ENCODE measurements at regions not wholly inside any gene's neighbourhood (a gene's known extent, or its start where the extent isn't known, plus 50 kb on each side); places are given as distances from the start of the nearest gene placed in this dataset.
"Not testable (repeated sequence)": the region's sequence is repeated elsewhere in the genome, so short reads cannot be mapped to it uniquely, and the experiment has no call there.

- Histone ChIP-seq H3K9ac (no peak overlapping the region), H3K4me1 (ENCODE audit: low read depth, poor library complexity, severe bottlenecking) (no peaks in the 10 kb centered on the region), H3K27me3 (ENCODE audit: insufficient read depth, low read depth) (no peaks in the 10 kb centered on the region), H4K20me1 (ENCODE audit: insufficient read depth) (no peaks in the 10 kb centered on the region), H3K79me2 (ENCODE audit: insufficient read depth, low read depth) (no peaks in the 10 kb centered on the region), H3K4me3 (IDR thresholded peaks at IDR 0.05; ENCODE audit: insufficient read depth, low read depth, low read length) (no peak overlapping the region), H3K36me3 (ENCODE audit: insufficient read depth) (no peaks in the 10 kb centered on the region), H3K27ac (no peak overlapping the region), H2AFZ (ENCODE audit: low read depth) (no peak overlapping the region), H3K4me2 (no peak overlapping the region)
- no peak for TF ChIP-seq CTCF (conservative IDR thresholded peaks at IDR 0.05; ENCODE audit: low read depth, low read length)
Observed at GRCh38 chr1:143748906-143749305, 222.9 kb downstream of the FAM72C start.

GRCh38 chr1:143736562-143736961, 235.2 kb downstream of the FAM72C start:
- H3K4me1 ChIP-seq (ENCODE audit: low read depth, poor library complexity, severe bottlenecking), result no peaks in the 10 kb centered on the region
- no peaks in the 10 kb centered on the region; the same call in 1 of the 2 replicates for H3K27me3 ChIP-seq (ENCODE audit: insufficient read depth, low read depth)

GRCh38 chr1:143735764-143736461, 235.9 kb downstream of the FAM72C start:
- no peak overlapping the region for H3K4me3 ChIP-seq (IDR thresholded peaks at IDR 0.05; ENCODE audit: insufficient read depth, low read depth, low read length)
- H3K27ac ChIP-seq, result no peak overlapping the region

More at GRCh38 chr1:143736562-143736961, 235.2 kb downstream of the FAM72C start:
- Histone ChIP-seq H3K4me2 (no peak overlapping the region), H4K20me1 (ENCODE audit: insufficient read depth) (no peaks in the 10 kb centered on the region), H3K4me3 (IDR thresholded peaks at IDR 0.05; ENCODE audit: insufficient read depth, low read depth, low read length) (no peak overlapping the region), H3K36me3 (ENCODE audit: insufficient read depth) (no peaks in the 10 kb centered on the region), H3K9ac (no peak overlapping the region), H2AFZ (ENCODE audit: low read depth) (no peak overlapping the region), H3K79me2 (ENCODE audit: insufficient read depth, low read depth) (no peaks in the 10 kb centered on the region), H3K27ac (no peak overlapping the region)
- no peak for TF ChIP-seq CTCF (conservative IDR thresholded peaks at IDR 0.05; ENCODE audit: low read depth, low read length)

GRCh38 chr1:143734261-143734660, 237.5 kb downstream of the FAM72C start:
- H3K4me2 ChIP-seq; H3K9ac ChIP-seq; H3K4me3 ChIP-seq (IDR thresholded peaks at IDR 0.05; ENCODE audit: insufficient read depth, low read depth, low read length); H4K20me1 ChIP-seq (ENCODE audit: insufficient read depth); H3K79me2 ChIP-seq (ENCODE audit: insufficient read depth, low read depth); H2AFZ ChIP-seq (ENCODE audit: low read depth); H3K27ac ChIP-seq; H3K36me3 ChIP-seq (ENCODE audit: insufficient read depth); H3K4me1 ChIP-seq (ENCODE audit: low read depth, poor library complexity, severe bottlenecking); H3K27me3 ChIP-seq (ENCODE audit: insufficient read depth, low read depth): not testable (repeated sequence)

More at GRCh38 chr1:143735764-143736461, 235.9 kb downstream of the FAM72C start:
- Histone ChIP-seq H3K79me2 (ENCODE audit: insufficient read depth, low read depth) (no peaks in the 10 kb centered on the region), H3K9ac (no peak overlapping the region), H4K20me1 (ENCODE audit: insufficient read depth) (no peaks in the 10 kb centered on the region), H3K4me1 (ENCODE audit: low read depth, poor library complexity, severe bottlenecking) (peaks cover 4% of the 10 kb centered on the region), H3K36me3 (ENCODE audit: insufficient read depth) (no peaks in the 10 kb centered on the region), H2AFZ (ENCODE audit: low read depth) (no peak overlapping the region), H3K27me3 (ENCODE audit: insufficient read depth, low read depth) (no peaks in the 10 kb centered on the region; the same call in 1 of the 2 replicates), H3K4me2 (no peak overlapping the region)
- TF ChIP-seq CTCF (conservative IDR thresholded peaks at IDR 0.05; ENCODE audit: low read depth, low read length), result no peak

GRCh38 chr1:143730890-143731289, 240.9 kb downstream of the FAM72C start:
- peak overlapping the region; percentile 36; the same call in 1 of the 2 replicates for H3K4me2 ChIP-seq
- H3K4me1 ChIP-seq (ENCODE audit: low read depth, poor library complexity, severe bottlenecking), result peaks cover 24% of the 10 kb centered on the region
- not testable (repeated sequence) for H3K4me3 ChIP-seq (IDR thresholded peaks at IDR 0.05; ENCODE audit: insufficient read depth, low read depth, low read length); H3K36me3 ChIP-seq (ENCODE audit: insufficient read depth); H3K79me2 ChIP-seq (ENCODE audit: insufficient read depth, low read depth); H3K9ac ChIP-seq; H4K20me1 ChIP-seq (ENCODE audit: insufficient read depth); H3K27me3 ChIP-seq (ENCODE audit: insufficient read depth, low read depth); H3K27ac ChIP-seq
- peak overlapping the region; percentile 20; the same call in 1 of the 2 replicates for H2AFZ ChIP-seq (ENCODE audit: low read depth)

GRCh38 chr1:143729449-143730111, 242.2 kb downstream of the FAM72C start:
- H3K79me2 ChIP-seq (ENCODE audit: insufficient read depth, low read depth); H3K27ac ChIP-seq; H3K4me2 ChIP-seq; H4K20me1 ChIP-seq (ENCODE audit: insufficient read depth); H3K27me3 ChIP-seq (ENCODE audit: insufficient read depth, low read depth); H2AFZ ChIP-seq (ENCODE audit: low read depth); H3K4me3 ChIP-seq (IDR thresholded peaks at IDR 0.05; ENCODE audit: insufficient read depth, low read depth, low read length); H3K36me3 ChIP-seq (ENCODE audit: insufficient read depth); H3K9ac ChIP-seq: not testable (repeated sequence)
- peaks cover 24% of the 10 kb centered on the region for H3K4me1 ChIP-seq (ENCODE audit: low read depth, poor library complexity, severe bottlenecking)

GRCh38 chr1:143728802-143729448, 242.9 kb downstream of the FAM72C start:
- H3K4me2 ChIP-seq, result peak overlapping the region; percentile 60
- not testable (repeated sequence) for H4K20me1 ChIP-seq (ENCODE audit: insufficient read depth); H3K36me3 ChIP-seq (ENCODE audit: insufficient read depth); H2AFZ ChIP-seq (ENCODE audit: low read depth); H3K4me3 ChIP-seq (IDR thresholded peaks at IDR 0.05; ENCODE audit: insufficient read depth, low read depth, low read length); H3K79me2 ChIP-seq (ENCODE audit: insufficient read depth, low read depth); H3K27me3 ChIP-seq (ENCODE audit: insufficient read depth, low read depth)
- peaks cover 24% of the 10 kb centered on the region for H3K4me1 ChIP-seq (ENCODE audit: low read depth, poor library complexity, severe bottlenecking)
- H3K9ac ChIP-seq, result peak overlapping the region; percentile 34; the same call in 1 of the 2 replicates
- H3K27ac ChIP-seq, result peak overlapping the region; percentile 59; the same call in 1 of the 2 replicates
